ENCODE measurements at regions not wholly inside any gene's neighbourhood (a gene's known extent, or its start where the extent isn't known, plus 50 kb on each side); places are given as distances from the start of the nearest gene placed in this dataset.
A peak's percentile ranks its signal among the peaks of the same experiment; 100 is the strongest.

GRCh38 chr4:187479511-187479910 lies 516.1 kb upstream of the ZFP42 start:
- no peak overlapping the region for H3K4me3 ChIP-seq
- H3K36me3 ChIP-seq (replicated peaks; ENCODE audit: insufficient read depth, low read depth), result no peaks in the 10 kb centered on the region
- WGBS (ENCODE audit: low lambda C conversion rate, missing lambda C conversion rate), result 85% methylated on average over 6 of the region's 6 CpGs
- DNase-seq (ENCODE audit: low spot score), result no peak
- H3K4me2 ChIP-seq, result no peak overlapping the region
- TF ChIP-seq EZH2 (IDR thresholded peaks at IDR 0.05; ENCODE audit: borderline replicate concordance) (no peak), EZH2phosphoT487 (IDR thresholded peaks at IDR 0.05; ENCODE audit: low read depth, severe bottlenecking, unreplicated experiment) (no peak)
- TF ChIP-seq, protein P1, sequence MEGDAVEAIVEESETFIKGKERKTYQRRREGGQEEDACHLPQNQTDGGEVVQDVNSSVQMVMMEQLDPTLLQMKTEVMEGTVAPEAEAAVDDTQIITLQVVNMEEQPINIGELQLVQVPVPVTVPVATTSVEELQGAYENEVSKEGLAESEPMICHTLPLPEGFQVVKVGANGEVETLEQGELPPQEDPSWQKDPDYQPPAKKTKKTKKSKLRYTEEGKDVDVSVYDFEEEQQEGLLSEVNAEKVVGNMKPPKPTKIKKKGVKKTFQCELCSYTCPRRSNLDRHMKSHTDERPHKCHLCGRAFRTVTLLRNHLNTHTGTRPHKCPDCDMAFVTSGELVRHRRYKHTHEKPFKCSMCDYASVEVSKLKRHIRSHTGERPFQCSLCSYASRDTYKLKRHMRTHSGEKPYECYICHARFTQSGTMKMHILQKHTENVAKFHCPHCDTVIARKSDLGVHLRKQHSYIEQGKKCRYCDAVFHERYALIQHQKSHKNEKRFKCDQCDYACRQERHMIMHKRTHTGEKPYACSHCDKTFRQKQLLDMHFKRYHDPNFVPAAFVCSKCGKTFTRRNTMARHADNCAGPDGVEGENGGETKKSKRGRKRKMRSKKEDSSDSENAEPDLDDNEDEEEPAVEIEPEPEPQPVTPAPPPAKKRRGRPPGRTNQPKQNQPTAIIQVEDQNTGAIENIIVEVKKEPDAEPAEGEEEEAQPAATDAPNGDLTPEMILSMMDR (IDR thresholded peaks at IDR 0.05; ENCODE audit: poor library complexity), result no peak
- no peak overlapping the region for H2AFZ ChIP-seq
- H3K27ac ChIP-seq, result no peak overlapping the region
- H3K4me1 ChIP-seq (ENCODE audit: insufficient read depth), result peaks cover 16% of the 10 kb centered on the region
- no peaks in the 10 kb centered on the region for H4K20me1 ChIP-seq (ENCODE audit: insufficient read depth, poor library complexity, severe bottlenecking)
- H3K9me3 ChIP-seq (ENCODE audit: low read depth), result no peaks in the 10 kb centered on the region
- H3K79me2 ChIP-seq, result no peaks in the 10 kb centered on the region
- H3K9me2 ChIP-seq (replicated peaks; ENCODE audit: insufficient read depth), result no peaks in the 10 kb centered on the region
- H3K27me3 ChIP-seq, result no peaks in the 10 kb centered on the region

GRCh38 chr4:187480146-187481145 lies 515.1 kb upstream of the ZFP42 start:
- H3K9me3 ChIP-seq (ENCODE audit: low read depth), result no peaks in the 10 kb centered on the region
- DNase-seq (ENCODE audit: low spot score), result peak; percentile 11
- H3K4me1 ChIP-seq (ENCODE audit: insufficient read depth), result peaks cover 16% of the 10 kb centered on the region
- peak overlapping the region; percentile 56 for H3K4me2 ChIP-seq
- H2AFZ ChIP-seq, result peak overlapping the region; percentile 1
- no peaks in the 10 kb centered on the region for H3K36me3 ChIP-seq (replicated peaks; ENCODE audit: insufficient read depth, low read depth)
- no peak overlapping the region for H3K4me3 ChIP-seq
- no peaks in the 10 kb centered on the region for H4K20me1 ChIP-seq (ENCODE audit: insufficient read depth, poor library complexity, severe bottlenecking)
- no peaks in the 10 kb centered on the region for H3K79me2 ChIP-seq
- peak overlapping the region; percentile 7 for H3K27ac ChIP-seq
- H3K27me3 ChIP-seq, result no peaks in the 10 kb centered on the region
- WGBS (ENCODE audit: low lambda C conversion rate, missing lambda C conversion rate), result 68% methylated on average over 9 of the region's 9 CpGs
- TF ChIP-seq EZH2phosphoT487 (IDR thresholded peaks at IDR 0.05; ENCODE audit: low read depth, severe bottlenecking, unreplicated experiment) (no peak), EZH2 (IDR thresholded peaks at IDR 0.05; ENCODE audit: borderline replicate concordance) (no peak)
- TF ChIP-seq, protein P1 (IDR thresholded peaks at IDR 0.05; ENCODE audit: poor library complexity), result no peak
- H3K9me2 ChIP-seq (replicated peaks; ENCODE audit: insufficient read depth), result no peaks in the 10 kb centered on the region

GRCh38 chr4:187484186-187484585 lies 511.4 kb upstream of the ZFP42 start:
- no peak overlapping the region for H3K4me2 ChIP-seq
- no peaks in the 10 kb centered on the region for H3K27me3 ChIP-seq
- H4K20me1 ChIP-seq (ENCODE audit: insufficient read depth, poor library complexity, severe bottlenecking), result no peaks in the 10 kb centered on the region
- TF ChIP-seq, protein P1 (IDR thresholded peaks at IDR 0.05; ENCODE audit: poor library complexity), result no peak
- no peak for TF ChIP-seq EZH2 (IDR thresholded peaks at IDR 0.05; ENCODE audit: borderline replicate concordance)
- TF ChIP-seq EZH2phosphoT487 (IDR thresholded peaks at IDR 0.05; ENCODE audit: low read depth, severe bottlenecking, unreplicated experiment), result no peak
- WGBS (ENCODE audit: low lambda C conversion rate, missing lambda C conversion rate), result 89% methylated on average over 6 of the region's 6 CpGs
- H3K79me2 ChIP-seq, result no peaks in the 10 kb centered on the region
- H3K4me1 ChIP-seq (ENCODE audit: insufficient read depth), result peaks cover 1% of the 10 kb centered on the region
- H3K36me3 ChIP-seq (replicated peaks; ENCODE audit: insufficient read depth, low read depth), result no peaks in the 10 kb centered on the region
- H3K9me2 ChIP-seq (replicated peaks; ENCODE audit: insufficient read depth), result no peaks in the 10 kb centered on the region
- no peak overlapping the region for H3K27ac ChIP-seq
- H2AFZ ChIP-seq, result no peak overlapping the region
- no peaks in the 10 kb centered on the region for H3K9me3 ChIP-seq (ENCODE audit: low read depth)
- no peak for DNase-seq (ENCODE audit: low spot score)
- no peak overlapping the region for H3K4me3 ChIP-seq

All from hepatocyte (in vitro differentiated cells).